Erythroblast (primary cell): ENCODE measurements at regions not wholly inside any gene's neighbourhood (a gene's known extent, or its start where the extent isn't known, plus 50 kb on each side); places are given as distances from the start of the nearest gene placed in this dataset.

Source experiments
- DNase-seq, 2 experiments: peaks; one replicate each; lab custom pipeline; 2025; lab: John Stamatoyannopoulos, UW
- GATA1 ChIP-seq: IDR thresholded peaks from 2 replicates; pipeline ENCODE4 v1.6.1; 2011; ENCODE audit warnings: low read depth, mild to moderate bottlenecking, control low read depth, low read length, moderate library complexity
- POLR2A ChIP-seq: IDR thresholded peaks from 2 replicates; pipeline ENCODE4 v1.6.1; 2011; ENCODE audit warnings: mild to moderate bottlenecking, low read length

DNA sequence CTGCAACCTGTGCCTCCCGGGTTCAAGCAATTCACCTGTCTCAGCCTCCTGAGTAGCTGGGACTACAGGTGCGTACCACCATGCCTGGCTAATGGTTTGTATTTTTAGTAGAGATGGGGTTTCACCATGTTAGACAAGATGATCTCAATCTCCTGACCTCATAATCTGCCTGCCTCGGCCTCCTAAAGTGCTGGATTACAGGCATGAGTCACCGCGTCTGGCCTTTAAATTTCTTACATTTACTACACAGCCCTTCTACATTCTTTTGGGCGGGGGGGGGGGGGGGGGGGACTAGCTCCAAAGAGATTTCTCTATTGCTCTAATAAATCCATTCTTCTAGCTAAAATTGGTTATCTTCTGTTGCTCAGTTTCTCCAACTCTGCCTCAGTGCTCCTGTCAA is 964.9 kb upstream of the ACVR2A start:
- TF ChIP-seq POLR2A: no peak
- TF ChIP-seq GATA1: no peak
- no peak for DNase-seq

DNA sequence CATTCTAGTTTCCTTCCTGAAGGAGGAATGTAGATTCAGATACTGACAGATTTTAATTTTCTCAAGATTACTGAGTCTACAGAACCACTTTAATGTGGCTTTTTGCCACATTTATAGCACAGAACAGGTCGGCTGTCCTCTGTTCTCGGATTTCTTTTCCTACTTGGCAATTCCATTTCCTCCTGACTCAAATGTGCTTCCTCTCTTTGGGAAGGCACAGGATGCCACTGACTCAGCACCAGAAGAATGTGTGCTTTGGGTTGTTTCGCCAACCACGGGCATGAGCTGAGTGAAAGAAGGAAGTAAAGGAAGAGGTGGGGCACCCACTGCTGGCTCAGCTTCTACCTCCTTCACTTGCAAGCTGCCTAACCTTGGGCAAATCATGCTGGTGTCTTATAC is 970.6 kb upstream of the ACVR2A start:
- no peak for TF ChIP-seq GATA1
- TF ChIP-seq POLR2A: no peak
- no peak for DNase-seq

DNA sequence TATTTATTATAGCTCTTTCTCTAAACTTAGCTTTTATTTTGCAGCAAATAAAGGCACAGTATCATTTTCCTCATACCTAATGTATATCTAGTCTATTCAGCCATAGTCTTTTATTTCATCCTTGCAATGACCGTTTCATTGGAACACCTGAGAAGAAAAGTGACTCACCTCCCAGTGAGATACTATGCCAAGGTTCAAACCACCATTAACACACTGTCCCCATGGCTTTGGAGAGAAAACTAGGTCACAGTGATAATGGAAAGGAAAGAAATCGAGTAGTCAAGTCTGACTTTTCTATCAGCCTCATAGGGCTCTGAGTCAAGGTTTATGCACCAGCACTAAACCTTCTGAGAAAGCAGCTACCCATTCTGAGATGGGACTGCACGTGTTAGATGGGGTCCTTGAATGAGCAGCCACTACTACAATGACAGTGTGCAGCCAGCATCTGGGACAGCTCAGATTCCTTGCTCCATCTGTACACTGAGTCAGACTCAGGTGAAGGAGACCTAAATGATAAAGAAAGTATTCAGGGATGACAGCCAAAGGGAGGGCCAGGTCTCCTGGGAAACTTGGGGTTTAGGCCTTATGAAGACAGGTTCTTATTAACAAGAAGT is 971.1 kb upstream of the ACVR2A start:
- TF ChIP-seq POLR2A (no peak), GATA1 (no peak)
- DNase-seq: no peak

DNA sequence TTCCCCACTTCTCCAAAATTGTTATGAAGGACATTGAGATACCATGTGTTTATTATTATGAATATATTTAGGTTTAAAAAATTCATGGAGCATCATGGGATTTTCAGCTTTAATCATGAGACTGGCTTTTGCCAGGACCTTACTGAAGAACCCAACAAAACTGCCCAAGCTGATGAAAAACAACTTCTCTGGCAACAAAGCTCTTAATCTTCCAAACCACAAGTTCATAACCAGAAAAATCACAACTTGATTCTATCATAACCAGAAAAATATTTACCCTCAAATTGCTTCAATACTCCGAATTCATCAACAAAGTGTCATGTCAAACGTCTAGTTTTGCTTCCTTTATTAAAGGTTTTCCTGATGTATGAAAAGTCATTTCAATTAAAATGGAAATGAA is 971.8 kb upstream of the ACVR2A start:
- TF ChIP-seq POLR2A (no peak), GATA1 (no peak)
- DNase-seq: no peak

DNA sequence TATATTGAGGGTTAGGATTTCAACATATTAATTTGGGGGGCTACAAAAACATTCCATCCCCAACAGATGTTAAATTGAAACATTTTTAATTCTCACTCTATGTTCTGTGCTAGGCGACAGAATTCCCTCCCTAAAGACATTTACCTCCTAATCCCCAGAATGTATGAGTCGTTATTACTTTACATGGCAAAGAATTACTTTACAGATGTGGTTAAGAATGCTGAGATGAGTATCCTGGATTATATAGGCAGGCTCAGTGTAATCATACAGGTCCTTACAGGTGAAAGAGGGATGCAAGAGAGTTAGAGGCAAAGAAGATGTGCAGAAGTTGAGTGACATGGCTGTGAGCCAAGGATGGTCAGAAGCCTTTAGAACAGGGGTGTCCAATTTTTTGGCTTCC is 974.1 kb upstream of the ACVR2A start:
- TF ChIP-seq POLR2A (no peak), GATA1 (no peak)
- no peak for DNase-seq

DNA sequence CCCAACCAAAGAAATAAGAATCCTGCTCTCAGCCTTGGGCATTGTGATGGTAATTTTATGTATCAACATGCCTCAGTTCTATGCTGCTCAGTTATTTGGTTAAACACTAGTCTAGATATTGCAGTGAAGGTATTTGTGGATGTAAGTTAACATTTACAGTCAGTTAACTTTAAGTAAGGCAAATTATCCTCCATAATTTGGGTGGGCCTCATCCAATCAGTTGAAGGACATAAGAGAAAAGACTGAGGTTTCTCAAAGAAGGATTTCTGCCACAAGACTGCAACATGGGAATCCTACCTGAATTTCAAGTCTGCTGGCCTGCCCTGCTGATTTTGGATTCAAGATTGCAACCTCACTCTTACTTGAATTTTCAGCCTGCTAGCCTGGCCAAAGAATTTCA is 975.5 kb upstream of the ACVR2A start:
- TF ChIP-seq GATA1: no peak
- TF ChIP-seq POLR2A: no peak
- no peak for DNase-seq

DNA sequence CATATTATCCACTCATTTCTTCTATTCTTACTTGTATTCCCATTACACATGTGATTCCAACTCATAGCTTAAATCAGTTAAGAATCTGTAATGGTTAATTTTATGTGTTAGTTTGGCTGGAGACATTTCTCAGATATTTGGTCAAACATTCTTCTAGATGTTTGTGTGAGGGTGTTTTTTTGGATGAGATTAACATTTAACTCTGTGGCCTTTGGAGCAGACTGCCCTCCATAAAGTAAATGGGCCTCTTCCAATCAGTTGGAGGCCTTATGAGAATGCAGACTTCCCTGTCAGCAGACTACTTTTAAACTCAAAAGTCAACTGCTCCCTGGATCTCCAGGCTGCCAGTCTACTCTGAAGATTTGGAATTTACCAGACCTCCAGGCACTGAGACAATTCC is 976.8 kb upstream of the ACVR2A start:
- TF ChIP-seq GATA1 (no peak), POLR2A (no peak)
- DNase-seq: no peak

DNA sequence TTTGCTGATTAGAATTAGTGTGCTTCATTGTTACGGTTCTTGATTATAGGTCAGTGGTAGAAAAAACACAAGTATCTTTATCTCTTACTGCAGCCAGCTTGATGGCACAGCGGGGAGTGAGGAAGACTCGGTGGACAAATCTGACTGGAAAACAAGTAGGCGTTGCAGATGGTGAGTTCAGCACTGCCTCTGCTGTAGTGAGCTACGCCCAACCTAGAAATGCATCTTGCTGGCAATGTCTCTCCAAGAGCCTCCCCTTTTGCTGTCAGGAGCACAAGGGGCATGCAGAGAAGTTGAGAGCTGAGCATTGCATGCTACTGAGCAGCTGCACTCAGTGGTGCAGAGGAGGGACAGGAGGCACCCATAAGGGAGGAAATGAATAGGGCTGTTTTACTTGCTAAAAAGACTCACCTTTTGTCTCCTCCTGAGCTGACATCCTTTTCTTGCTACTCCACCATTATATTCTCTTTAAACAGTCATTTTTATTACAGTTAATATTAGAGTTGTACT is 977.3 kb upstream of the ACVR2A start:
- DNase-seq: peak in 1 of 2 experiments; percentile 1
- TF ChIP-seq POLR2A (no peak), GATA1 (no peak)

DNA sequence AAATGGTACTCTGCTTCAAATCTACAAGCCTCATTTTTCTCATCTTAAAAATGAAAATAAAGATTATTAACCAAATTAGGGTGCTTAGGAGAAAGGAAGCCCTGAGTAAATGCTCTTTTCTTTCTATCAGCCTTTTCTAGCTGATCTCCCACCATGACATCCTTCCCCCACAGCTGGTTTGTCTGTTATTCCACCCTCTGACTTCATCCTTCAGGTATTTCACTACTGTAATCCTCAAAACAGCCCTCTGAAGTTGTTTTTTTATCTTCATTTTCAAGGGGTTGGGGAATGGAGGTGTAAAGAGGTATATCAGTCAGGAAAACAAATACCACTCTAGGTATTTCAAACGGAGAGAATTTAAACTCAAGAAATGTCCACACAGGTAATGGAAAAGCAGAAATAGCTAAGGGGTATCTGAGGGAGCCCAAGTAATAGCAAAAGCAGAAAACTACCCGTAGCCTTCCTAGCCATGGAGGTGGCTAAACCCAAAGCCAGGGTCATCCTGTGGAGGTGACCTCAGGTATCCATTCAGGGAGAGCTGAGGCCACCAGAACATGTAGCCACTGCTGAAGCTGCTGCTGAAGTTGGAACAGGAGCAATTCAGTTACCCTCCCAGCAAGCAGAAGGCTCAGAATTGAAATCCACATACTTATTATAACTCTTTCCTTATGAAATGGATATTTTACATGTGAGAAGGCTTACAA is 990.9 kb upstream of the ACVR2A start:
- no peak for DNase-seq
- TF ChIP-seq GATA1 (no peak), POLR2A (no peak)

DNA sequence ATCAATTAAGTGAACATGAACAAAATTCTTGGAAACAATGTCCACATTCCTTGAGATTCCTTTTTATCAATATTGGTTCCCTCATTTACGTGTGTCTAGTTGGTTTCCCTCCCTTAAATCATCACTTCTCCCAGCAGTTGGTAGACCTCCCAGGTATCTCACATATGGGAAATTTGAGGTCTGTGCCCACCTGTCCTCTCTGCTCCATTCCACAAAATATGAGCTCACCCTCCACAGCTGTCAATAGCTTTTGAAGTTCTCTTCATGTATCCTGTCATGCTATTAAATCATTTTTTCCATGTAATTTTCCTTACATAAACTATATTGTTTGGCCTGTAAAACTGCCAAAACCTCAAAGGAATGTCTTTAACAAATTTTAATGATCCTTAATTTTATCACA is 992.2 kb upstream of the ACVR2A start:
- TF ChIP-seq GATA1 (no peak), POLR2A (no peak)
- no peak for DNase-seq

DNA sequence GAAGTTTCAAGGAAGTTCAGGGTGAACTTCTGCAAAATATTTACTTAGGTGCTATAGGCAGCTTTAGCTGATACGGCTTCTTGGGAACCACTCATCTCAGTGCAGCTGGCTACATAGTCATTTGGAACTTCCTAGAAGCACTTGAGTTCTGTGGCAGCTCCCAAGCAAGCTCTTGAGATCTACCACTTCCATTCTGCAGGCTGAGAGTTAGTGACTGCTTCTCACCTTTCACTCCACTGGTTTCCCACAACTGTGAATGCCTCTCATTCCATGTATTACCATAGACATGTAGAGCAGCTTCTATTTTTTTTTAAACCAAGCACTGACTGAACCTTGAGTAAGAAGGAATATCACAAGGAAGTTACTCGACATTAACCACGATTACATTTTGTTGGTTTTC is 994.1 kb upstream of the ACVR2A start:
- no peak for TF ChIP-seq POLR2A
- no peak for TF ChIP-seq GATA1
- DNase-seq: no peak

DNA sequence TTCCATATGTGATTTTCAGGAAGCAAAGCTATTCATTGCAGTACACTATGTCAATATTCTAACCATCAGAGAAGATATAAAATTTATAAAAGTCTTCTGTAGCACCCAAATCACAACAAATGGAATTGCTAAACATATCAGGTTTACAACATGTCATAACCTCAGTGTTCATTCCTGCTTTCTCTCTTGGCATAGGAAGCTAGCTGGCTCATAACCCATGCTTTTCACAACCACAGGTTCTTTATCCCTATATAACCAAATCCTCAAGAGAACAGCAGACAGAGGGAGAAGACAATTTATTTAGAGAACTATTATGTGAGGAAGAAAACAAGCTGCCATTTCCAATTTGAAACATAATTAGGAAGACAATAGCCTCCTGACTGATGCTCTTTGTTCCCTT is 997.0 kb upstream of the ACVR2A start:
- no peak for DNase-seq
- TF ChIP-seq GATA1: no peak
- no peak for TF ChIP-seq POLR2A

DNA sequence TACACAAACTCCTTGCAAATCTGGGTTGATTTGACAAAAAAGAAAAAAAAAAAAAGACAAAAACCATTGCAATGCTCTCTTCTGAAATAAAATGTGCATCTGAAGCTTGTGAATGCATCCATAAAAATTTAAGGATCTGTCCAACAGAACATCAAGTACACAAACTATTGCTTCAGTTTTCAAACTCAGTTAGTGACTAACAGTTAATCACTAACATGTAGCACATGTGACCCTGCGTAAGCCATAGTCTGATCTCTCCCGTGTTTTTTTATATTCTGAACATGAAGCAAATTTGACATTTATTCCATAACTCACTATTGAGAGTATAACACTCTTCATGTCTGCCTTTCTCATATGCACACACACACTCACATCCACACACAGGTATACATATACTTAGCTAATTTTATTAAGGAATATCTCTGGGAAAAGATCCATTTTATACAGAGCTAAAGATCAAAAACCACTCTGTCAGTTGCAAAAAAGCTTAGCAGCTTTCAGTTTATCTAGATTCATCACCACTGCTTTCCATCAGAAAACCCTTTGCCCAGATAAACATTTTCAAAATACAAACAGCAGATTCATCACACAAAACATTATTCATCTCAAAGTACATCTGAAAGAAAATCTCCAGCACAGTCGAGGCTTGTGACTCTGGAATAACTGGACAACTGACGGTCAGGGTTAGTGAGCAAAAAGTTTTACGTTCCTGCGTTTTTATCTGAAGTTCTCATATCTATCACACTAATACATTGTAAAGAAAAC is 1000.4 kb upstream of the ACVR2A start:
- TF ChIP-seq GATA1 (no peak), POLR2A (no peak)
- DNase-seq: no peak

DNA sequence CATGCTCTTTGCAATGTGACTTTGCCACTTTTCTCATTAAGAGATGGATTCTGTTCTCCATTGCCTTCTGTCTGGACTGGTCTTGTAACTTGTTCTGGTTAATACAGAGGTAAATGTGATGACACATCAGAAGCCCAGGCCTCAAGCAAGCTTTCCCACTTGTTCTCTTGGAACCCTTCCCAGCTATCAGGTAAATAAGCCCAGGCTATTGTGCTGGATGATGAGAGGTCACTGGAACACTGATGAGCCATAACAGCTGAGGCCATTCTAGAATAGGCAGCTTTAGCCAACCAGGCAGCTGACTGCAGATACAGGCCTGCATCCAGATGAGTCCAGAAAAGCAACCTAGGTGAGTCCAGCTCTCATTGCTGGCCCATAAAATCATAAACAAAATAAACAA is 1007.0 kb upstream of the ACVR2A start:
- no peak for DNase-seq
- TF ChIP-seq GATA1 (no peak), POLR2A (no peak)
